ENCODE measurements at regions not wholly inside any gene's neighbourhood (a gene's known extent, or its start where the extent isn't known, plus 50 kb on each side); places are given as distances from the start of the nearest gene placed in this dataset.

GRCh38 chr13:30093236-30093635, 214.1 kb downstream of the KATNAL1 start:
- Histone ChIP-seq H3K9me3 (ENCODE audit: insufficient read depth, low read depth) (no peaks in the 10 kb centered on the region), H3K36me3 (ENCODE audit: low read depth) (no peaks in the 10 kb centered on the region), H3K79me2 (ENCODE audit: low read depth) (no peaks in the 10 kb centered on the region), H3K27ac (no peak overlapping the region), H3K4me3 (no peak overlapping the region), H3K9me2 (ENCODE audit: insufficient read depth) (no peaks in the 10 kb centered on the region), H4K20me1 (ENCODE audit: insufficient read depth) (no peaks in the 10 kb centered on the region), H3K27me3 (ENCODE audit: insufficient read depth, low read depth) (no peaks in the 10 kb centered on the region), H3F3A (ENCODE audit: insufficient read depth, low read depth) (no peaks in the 10 kb centered on the region), H2AFZ (no peak overlapping the region), H3K4me1 (replicated peaks; ENCODE audit: insufficient read depth) (no peaks in the 10 kb centered on the region), H3K4me2 (no peak overlapping the region)
- intact Hi-C loops (cut with micrococcal nuclease; ENCODE audit: unreplicated experiment): no loop called here
- no TSS peak for BruUV-seq (replicated peaks)
- no peak for DNase-seq
- TF ChIP-seq EZH2 (IDR thresholded peaks at IDR 0.05; ENCODE audit: low read depth) (no peak), CTCF (conservative IDR thresholded peaks at IDR 0.05) (no peak)
- CTCF ChIA-PET: no interaction called here
- POLR2A ChIA-PET (ENCODE audit: unreplicated experiment): no interaction called here

- intact Hi-C loops (cut with micrococcal nuclease; ENCODE audit: unreplicated experiment): no loop called here
- Histone ChIP-seq H3K4me3 (no peak overlapping the region), H3K79me2 (ENCODE audit: low read depth) (no peaks in the 10 kb centered on the region), H2AFZ (no peak overlapping the region), H3K36me3 (ENCODE audit: low read depth) (no peaks in the 10 kb centered on the region), H3K27me3 (ENCODE audit: insufficient read depth, low read depth) (no peaks in the 10 kb centered on the region), H3F3A (ENCODE audit: insufficient read depth, low read depth) (no peaks in the 10 kb centered on the region), H3K27ac (no peak overlapping the region), H4K20me1 (ENCODE audit: insufficient read depth) (no peaks in the 10 kb centered on the region), H3K4me1 (replicated peaks; ENCODE audit: insufficient read depth) (no peaks in the 10 kb centered on the region), H3K9me2 (ENCODE audit: insufficient read depth) (no peaks in the 10 kb centered on the region), H3K4me2 (no peak overlapping the region), H3K9me3 (ENCODE audit: insufficient read depth, low read depth) (no peaks in the 10 kb centered on the region)
- POLR2A ChIA-PET (ENCODE audit: unreplicated experiment): no interaction called here
- no TSS peak for BruUV-seq (replicated peaks)
- DNase-seq: no peak
- TF ChIP-seq CTCF (conservative IDR thresholded peaks at IDR 0.05): no peak
- no peak for TF ChIP-seq EZH2 (IDR thresholded peaks at IDR 0.05; ENCODE audit: low read depth)
- CTCF ChIA-PET: no interaction called here
Observed at GRCh38 chr13:30091691-30092090, 215.7 kb downstream of the KATNAL1 start.

- intact Hi-C loops (cut with micrococcal nuclease; ENCODE audit: unreplicated experiment): no loop called here
- Histone ChIP-seq H3K27me3 (ENCODE audit: insufficient read depth, low read depth) (no peaks in the 10 kb centered on the region), H3K36me3 (ENCODE audit: low read depth) (no peaks in the 10 kb centered on the region), H2AFZ (no peak overlapping the region), H3K4me1 (replicated peaks; ENCODE audit: insufficient read depth) (no peaks in the 10 kb centered on the region), H4K20me1 (ENCODE audit: insufficient read depth) (no peaks in the 10 kb centered on the region), H3K9me3 (ENCODE audit: insufficient read depth, low read depth) (no peaks in the 10 kb centered on the region), H3K9me2 (ENCODE audit: insufficient read depth) (no peaks in the 10 kb centered on the region), H3F3A (ENCODE audit: insufficient read depth, low read depth) (no peaks in the 10 kb centered on the region), H3K27ac (no peak overlapping the region), H3K4me2 (no peak overlapping the region), H3K4me3 (no peak overlapping the region), H3K79me2 (ENCODE audit: low read depth) (no peaks in the 10 kb centered on the region)
- no TSS peak for BruUV-seq (replicated peaks)
- ChIA-PET POLR2A (ENCODE audit: unreplicated experiment) (no interaction called here), CTCF (no interaction called here)
- no peak for TF ChIP-seq CTCF (conservative IDR thresholded peaks at IDR 0.05)
- TF ChIP-seq EZH2 (IDR thresholded peaks at IDR 0.05; ENCODE audit: low read depth): no peak
- DNase-seq: no peak
Observed at GRCh38 chr13:30091035-30091434, 216.3 kb downstream of the KATNAL1 start.

Data from PC-9 (cell line).